DMS153 (cell line): ENCODE measurements at regions not wholly inside any gene's neighbourhood (a gene's known extent, or its start where the extent isn't known, plus 50 kb on each side); places are given as distances from the start of the nearest gene placed in this dataset.
"Not testable (repeated sequence)": the region's sequence is repeated elsewhere in the genome, so short reads cannot be mapped to it uniquely, and the experiment has no call there.

Source experiments
- DNase-seq: peaks from one replicate; lab custom pipeline; 2025; lab: John Stamatoyannopoulos, UW

DNA sequence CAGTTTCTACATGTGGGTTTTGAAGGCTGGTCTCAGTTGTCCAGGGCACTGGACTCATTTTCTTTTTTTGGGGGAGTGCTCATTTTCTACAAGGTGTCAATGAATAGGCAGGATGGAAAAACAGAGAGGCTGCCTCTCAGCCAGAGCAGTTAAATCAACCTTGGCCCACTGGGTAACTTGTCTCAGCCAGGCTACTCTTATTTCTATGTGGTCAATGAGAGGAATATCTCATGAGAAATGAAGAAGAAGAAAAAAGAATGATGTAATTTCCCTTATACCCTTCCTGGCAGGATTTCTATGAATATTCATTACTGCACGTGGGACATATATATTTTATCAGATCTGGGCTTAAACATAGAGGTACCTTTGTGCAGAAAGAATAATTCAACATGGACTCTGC, 155.2 kb upstream of the E2F7 start:
- DNase-seq = no peak

DNA sequence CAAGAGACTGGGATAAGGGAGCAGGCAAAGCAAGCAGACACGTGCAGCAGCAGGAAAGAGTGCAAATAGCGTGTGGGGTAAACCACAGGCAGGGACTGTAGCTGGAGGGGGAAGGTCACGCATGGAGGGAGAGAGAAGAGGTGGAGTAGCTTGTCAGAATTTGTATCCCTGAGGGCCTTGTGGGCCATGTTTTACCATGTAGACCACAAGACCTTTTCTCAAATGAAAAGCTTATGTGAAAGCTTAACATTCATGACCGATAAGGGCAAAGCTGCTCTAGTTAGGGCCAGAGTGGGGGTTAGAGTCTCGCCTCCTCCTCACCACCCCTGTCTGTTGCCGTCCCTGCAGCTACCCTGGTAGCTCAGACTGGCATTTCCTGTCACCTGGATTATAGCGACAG, 152.9 kb upstream of the E2F7 start:
- no peak for DNase-seq

DNA sequence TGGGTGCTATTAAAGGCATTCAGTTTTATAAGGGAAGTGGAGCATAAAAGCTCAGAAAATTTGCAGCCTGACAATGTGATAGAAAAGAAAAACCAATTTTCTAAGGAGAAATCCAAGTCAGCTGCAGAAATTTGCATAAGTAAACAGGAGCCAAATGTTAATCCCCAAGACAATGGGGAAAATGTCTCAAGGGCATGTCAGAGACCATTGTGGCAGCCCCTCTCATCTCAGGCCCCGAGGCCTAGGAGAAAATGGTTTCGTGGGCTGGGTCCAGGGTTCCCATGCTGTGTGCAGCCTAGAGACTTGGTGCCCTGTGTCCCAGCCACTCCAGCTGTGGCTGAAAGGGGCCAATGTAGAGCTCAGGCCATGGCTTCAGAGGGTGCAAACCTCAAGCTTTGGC, 150.8 kb upstream of the E2F7 start:
- not testable (repeated sequence) for DNase-seq

DNA sequence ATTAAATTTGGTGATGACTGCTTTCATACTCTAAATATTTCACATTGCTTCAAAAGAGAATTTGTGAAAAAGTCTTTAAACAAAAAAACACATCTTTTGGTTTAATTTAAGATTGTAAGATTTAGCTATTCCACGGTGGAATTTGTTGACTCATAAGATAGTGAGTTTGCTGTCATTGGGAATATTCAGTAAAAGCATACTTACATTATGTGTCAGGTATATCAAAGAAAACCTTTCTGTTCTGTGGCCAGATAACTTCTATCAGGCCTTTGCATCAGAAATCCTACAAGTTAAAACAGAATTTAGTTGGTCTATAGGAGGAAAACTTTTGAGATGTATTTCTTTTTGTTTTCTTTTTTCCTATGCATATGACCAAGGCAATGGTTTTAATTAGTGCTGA, 148.8 kb upstream of the E2F7 start:
- no peak for DNase-seq

DNA sequence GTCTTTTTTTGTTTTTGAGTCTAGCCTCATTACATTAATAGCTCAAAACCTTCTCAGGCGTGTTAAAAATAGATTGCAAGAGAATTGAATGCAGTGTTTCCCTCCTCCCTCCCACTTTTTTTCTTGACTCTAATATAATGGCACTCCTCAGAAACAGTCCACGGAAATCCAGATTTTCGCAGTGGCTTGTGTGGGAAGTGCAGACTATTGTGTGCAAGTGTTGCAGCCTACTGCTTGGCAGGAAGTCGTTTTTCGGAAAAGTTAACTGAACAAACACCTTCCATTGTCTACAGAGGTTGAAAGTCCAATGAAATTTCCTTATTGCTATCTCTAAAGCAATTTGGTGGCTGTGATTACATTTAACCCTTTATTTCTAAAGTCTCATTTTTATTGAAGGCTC, 147.9 kb upstream of the E2F7 start:
- DNase-seq = no peak

DNA sequence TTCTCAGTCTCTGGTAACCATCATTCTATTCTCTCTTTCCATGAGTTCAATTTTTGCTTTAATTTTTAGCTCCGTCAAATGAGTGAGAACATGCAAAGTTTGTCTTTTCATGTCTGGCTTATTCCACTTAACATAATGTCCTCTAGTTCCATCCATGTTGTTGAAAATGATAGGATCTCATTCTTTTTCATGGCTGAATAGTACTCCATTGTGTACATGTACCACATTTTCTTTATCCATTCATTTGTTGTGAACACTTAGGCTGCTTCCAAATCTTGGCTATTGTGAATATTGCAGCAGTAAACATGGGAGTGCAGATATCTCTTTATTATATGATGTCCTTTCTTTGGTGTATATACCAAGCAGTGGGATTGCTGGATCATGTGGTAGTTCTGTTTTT, 145.4 kb upstream of the E2F7 start:
- no peak for DNase-seq

DNA sequence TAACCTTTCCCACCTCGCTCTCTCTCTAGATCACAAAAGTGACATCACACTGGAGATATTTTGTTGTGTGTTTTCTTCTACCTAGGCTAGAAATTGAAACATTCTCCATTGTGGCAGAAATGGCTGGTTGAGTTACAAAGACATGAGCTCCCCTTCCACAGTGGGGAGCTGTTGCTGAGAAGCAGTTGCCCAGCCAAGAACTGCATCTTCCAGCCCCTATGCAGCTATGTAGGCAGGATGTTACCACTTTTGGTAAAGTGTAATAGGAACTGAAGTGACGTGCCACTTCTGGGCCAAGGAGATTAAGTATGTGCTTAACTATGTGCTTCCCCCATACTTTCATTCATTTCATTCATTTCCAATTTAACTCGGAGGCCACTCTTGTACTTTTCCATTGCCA, 138.7 kb upstream of the E2F7 start:
- DNase-seq = no peak

DNA sequence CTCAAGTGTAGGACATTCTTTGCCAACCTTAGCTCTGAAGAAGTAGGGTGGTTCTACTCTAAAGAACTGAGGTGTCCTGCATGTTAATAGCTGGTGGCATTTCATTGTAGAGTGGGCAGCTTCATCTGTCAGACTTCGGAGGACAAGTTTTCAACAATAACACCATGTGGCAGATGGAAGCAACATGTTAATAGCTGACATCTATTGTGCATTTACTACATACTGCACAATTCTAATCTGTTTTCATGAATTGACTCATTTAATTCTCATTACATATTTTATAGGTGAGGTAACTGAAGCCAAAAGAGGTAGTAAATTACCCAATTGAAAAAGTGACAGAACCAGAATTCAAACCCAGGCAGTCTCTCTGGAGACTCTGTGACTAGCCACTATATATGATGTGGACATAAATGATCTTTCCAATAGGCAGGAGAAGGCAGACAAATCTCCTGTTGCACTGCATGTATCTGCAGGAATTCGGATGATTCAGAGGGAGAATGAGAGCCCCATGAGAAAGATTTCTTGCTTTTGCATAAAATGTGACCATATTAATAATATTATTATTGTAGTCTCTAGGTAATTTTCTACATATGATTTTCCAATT, 137.2 kb upstream of the E2F7 start:
- no peak for DNase-seq

DNA sequence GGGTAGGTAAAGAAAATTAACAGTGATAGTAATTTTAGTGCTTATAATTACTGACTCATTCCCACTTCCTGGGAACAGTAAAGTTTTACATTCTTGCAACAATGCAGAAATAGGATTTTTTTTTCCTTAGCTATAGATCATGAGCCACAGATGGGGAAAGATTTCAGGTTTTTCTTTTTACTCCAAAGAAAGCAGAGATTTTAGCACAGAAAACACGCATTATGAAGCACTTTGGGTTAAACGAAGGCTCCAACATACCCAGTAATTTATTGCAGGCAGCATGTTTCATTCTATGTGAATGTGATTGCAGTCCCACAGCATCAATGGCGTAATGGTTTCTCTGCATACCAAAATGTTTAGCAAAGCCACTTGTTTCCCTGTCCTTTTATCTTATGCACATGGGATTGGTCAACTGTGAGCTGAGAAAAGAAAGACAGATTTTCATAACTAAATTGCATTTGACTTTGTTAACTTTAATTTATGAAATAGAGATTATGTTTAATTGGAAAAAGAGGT, 124.6 kb upstream of the E2F7 start:
- DNase-seq = no peak

DNA sequence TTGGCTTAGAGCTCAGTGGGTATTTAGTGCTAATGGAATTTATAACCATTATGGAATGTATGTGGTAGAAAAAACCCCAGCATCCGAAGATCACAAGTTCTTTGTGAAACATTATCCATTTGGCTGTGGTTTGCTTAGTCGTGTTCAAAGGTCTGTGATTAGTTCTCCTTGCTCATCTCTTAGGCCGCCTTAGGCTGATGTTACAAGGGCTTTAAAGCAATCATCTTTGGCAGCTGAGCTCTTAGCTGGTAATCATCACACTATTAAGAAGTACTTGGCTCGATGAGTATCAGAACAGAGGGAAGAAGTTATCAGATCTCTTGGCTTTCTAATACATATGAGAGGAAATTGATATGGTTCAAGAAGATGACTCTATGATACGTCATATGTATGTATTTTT, 124.1 kb upstream of the E2F7 start:
- no peak for DNase-seq

DNA sequence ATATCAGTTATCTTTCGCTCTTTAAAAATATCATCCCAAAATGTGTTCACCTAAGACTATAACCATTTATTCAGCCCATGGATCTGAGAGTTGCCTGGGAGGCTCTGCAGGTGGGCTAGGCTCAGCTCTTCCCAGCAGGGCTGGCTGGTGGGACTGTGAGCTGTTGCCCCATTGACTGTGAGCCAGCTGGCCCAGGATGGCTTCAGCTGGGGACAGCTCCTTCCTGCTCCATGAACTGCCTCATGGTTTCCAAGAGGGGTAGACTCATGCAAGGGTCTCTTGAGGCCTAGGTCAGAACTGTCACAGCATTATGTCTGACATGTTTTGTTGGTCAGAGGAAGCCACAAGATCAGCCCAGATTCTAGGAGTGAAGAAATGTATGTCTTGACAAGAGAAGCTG, 114.1 kb upstream of the E2F7 start:
- no peak for DNase-seq

DNA sequence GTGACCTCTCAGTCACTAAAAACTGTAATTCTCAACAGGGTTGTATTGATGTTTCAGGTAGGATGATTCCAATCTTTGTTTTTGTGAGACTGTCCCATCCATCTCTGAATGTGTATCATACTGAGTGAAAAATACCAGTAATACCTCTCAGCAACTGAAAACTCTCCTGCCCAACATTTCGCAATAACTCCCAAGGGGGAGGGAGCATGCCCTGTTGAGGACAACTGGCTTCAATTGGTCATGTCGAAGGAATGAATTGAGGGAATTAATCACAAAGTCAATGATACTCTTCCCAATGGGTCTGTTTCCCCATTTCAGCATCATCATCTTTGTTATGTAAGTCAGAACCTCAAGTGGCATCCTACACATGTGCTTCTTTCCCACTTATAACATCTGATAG, 102.4 kb upstream of the E2F7 start:
- no peak for DNase-seq

DNA sequence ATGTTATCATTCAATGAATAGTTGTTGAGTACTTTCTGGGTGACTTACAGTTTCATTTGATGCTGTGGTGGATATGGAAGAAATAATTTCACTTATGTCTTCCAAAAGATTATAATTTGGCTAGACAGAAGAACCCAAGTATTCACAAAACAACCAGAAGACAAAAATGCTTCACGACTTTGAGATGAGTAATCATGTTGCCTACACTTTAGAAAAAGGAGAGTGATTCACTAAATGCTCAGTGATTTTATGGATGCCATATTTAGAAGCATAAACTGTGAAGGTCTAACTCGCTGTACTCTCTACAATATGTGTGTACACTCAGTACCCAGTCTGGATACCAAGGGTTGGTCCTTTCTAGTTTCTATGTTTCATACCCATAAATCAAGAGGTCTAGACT, 101.3 kb upstream of the E2F7 start:
- no peak for DNase-seq

DNA sequence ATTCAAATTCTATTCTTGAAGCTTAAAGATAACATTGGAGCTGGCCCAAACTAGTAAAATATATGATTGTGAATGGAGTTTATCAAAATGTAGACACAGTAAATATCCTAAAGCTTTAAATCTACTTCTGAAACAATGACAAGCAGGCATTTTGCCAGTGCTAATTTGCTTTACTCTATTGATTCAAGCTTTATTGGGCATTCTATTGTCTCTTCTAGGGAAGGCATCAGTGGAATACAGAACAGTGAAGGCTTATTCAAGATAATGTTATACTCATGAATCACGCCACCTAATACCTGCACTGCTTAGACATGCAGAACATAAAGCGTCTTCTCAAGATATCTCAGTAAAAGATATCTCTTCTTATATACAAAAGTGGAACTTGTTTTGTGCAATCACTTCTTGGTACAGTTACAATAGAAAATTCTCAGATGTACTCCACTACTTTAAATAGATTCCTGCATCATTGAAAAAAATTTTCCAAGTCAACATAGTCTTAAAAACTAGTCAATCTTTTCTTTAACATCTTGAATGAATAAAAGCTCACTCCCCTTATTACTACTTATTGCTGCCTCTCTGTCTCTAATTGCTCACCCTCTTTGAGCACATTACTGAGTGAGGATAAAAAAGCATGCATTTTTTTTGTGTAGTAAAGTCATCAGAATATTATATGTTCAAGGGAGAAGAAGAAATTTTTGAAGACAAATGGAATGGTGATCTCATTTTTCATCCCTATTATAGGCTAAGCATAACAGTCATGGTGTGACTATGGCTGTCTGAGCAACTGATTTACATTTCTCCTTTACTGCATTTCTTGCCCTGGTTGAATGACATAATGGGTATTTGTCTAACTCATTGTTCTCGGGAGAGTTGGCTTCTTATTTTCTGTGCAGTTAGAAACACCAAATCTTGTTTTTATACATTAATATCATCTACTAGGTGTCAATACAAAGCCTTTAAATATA, 98.0 kb upstream of the E2F7 start:
- DNase-seq = peak; percentile 34

DNA sequence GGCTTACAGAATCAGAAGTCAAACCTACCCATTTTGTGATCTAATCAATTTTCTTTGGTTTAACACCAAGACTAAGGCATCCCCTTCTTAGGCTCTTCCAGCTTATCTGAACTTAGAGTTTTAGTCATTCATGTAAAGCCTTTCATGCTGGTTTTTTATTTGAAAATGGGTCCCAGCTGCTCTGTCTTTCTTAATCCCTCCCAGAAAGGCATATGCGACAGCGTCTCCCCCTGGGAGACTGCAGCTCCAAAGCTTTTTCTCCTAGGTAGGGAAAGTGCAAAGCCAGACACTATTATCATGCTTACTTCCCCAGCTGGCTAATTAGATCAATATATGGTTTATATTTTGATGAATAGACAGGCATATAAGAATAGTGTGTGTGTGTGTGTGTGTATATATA, 96.6 kb upstream of the E2F7 start:
- DNase-seq = no peak

DNA sequence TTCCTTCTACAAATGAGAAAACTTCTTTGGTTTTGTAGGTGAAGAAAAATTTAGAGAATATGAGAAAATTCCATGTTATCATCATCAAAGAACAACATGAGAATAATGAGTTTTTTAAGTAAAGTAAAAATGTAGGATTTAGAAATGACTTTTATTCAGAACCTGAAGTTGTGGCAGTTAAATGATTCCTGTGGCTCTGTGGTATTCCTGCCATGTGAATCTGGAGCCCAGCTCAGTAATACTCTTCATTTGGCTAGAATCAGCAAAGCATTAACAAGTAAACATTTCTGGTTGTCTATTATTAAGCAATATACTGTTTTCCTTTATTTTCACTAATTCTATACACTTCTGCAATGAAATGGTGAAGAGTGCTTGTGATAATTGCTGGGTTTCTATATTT, 95.6 kb upstream of the E2F7 start:
- no peak for DNase-seq

DNA sequence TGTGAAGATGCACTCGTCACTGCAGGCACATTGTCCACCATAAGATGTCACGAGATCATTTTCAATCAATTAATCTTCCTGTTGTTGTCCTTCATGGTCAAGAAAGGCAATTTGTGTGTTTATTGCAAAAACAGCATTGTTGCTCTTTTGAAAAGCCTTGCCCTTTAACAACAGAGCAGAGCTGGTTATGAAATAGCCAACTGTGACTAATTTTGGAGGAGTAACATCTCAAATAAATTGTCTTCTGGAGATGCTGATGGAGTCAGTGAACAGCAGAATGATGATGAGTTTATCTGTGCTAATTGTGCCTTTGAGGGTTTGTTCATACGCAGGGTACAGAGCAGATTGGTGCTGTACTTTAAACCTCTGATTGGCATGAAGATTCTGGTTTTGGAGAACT, 88.3 kb upstream of the E2F7 start:
- DNase-seq = no peak

DNA sequence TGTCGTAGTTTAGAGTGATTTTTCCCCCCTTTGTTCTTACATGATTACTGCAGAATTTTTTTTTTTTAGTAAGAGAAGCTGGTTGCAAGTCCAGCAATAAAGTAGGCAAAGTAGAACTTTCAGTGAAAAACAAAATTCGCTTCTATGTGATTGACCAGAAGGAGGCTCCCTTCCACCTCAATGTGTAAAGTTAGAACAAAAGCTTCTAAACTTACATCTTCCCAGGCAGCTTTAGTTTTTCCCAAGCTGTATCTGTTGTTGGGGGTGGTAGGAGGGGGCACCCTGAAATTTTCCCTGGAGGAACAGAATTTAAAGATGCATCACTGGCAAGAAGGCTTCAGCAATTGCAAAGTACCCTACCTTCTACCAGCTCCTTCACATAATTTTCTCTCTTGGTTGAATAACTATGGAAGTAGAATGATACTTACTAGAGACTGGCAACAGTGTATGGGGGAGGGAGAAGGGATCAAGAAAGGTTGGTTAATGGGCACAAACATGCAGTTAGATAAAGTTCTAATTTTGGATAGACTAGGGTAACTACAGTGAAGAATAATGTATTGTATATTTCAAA, 87.3 kb upstream of the E2F7 start:
- no peak for DNase-seq

DNA sequence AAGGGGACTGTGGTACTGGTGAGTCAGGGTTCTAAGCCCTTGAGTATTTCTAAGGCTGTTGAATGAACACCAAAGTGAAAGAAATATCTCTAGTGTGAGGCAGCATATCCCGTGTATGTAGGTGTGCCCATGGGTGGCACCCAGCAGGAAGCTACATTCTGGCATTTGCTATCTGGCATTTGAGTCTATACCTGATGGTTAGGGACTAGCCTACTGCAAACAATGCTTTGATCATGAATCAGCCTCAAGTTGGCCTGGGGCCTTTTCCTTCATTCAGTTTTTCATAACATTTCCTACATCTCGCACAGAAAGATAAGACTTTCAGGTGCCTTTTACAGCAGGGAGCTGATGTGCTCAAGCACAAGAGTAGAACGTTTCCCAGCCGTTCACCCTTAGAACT, 85.7 kb upstream of the E2F7 start:
- DNase-seq = no peak

DNA sequence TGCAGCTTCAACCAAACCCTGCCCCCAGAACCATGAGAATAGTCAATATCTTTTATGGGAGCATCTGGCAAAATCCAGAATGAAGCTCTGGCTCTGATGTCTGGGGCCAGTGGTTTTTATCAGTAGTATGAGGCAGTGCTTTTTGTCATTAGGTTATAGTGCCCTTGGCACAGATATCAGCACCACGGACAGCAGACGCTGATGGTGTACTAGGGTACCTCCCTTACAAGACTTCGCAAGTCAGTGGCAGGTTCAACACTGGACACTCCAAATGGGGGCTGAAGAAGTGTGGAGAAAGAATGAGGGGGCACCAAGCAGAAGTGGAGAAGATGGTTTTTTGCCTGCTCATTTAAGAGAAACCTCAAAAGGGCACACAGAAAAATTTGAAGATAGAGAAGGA, 68.2 kb upstream of the E2F7 start:
- no peak for DNase-seq

DNA sequence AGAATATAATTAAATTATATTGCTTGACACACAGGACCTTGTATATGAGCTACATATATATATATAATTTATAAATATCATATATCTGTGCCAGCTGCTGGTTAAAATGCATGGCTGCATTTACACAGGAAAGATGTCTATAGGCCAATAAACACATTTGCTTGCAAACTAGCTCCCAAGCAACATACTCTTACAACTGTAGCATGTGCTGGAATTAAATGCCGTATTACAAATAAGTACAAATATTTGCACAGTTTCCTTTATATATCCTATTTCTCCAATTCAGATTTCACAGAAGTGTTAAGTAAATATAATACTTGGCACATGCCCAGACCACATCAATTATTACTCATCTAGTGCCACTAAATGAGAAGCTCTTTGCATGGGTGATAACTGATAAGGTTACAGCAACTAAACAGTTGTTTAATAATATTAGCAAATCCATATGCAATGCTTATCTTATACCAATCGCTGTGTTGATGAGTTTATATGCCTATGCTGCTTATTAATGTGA, 66.7 kb upstream of the E2F7 start:
- DNase-seq = no peak

DNA sequence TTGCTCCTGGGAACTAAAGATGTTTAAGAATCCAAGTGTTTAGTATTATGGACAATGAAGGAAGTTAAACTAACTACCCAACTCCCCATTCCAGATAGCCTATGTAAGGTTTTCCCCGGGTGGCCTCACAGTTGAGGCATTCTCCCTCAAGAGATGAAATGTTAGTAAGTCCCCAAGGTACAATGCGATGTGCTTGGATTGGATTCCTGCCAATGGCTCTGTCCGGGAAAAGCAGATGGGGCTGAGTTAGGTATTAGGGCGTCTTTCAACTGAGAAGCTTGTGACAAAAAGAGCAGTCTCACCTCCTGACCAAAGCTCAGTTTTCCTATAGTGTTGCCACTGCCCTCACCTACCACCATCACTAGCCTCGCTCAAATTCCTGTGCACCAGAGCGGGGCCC, 64.8 kb upstream of the E2F7 start:
- no peak for DNase-seq

DNA sequence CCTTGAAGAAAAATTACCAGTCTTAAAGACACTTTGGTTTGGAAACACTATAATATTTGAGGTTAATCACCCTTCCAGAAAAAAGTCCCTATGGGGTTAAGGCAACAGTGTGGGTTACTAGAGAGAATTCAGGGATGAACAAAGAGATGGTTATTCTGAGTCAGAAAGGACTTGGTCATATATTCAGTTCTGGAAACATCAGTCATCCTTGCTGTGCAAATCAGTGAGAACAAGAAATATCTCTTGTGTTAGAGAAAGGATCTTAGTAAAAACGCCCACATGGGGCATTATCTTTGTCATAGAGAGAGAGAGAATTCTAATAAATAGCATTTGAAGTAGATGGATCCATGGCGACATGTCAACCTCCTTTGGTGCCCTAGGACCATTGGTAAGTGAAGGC, 59.4 kb upstream of the E2F7 start:
- DNase-seq = no peak
